H1 (cell line): ENCODE measurements at regions not wholly inside any gene's neighbourhood (a gene's known extent, or its start where the extent isn't known, plus 50 kb on each side); places are given as distances from the start of the nearest gene placed in this dataset.

Source experiments
- ATF2 ChIP-seq: IDR thresholded peaks from 2 replicates; pipeline ENCODE4 v1.6.1; 2012; ENCODE audit warnings: low read length, inconsistent platforms
- BACH1 ChIP-seq: IDR thresholded peaks from 2 replicates; pipeline ENCODE4 v1.6.1; 2012; ENCODE audit warnings: low read length, improper control_type of control experiment
- BRCA1 ChIP-seq: IDR thresholded peaks from 2 replicates; pipeline ENCODE4 v1.6.1; 2012; ENCODE audit warnings: low read depth, low read length, improper control_type of control experiment
- CEBPB ChIP-seq: IDR thresholded peaks from 2 replicates; pipeline ENCODE4 v1.6.1; 2012; ENCODE audit warnings: low read depth, low read length
- EP300 ChIP-seq, 2 experiments: IDR thresholded peaks; 1 replicate in 1 of 2; 2 replicates in 1 of 2; pipeline ENCODE4 v1.6.1; 2011 to 2012; ENCODE audit warnings: low read depth in 2 of 2, low read length in 2 of 2, mild to moderate bottlenecking in 2 of 2, borderline replicate concordance in 1 of 2, inconsistent platforms in 1 of 2, moderate library complexity in 1 of 2
- KDM1A ChIP-seq: fragments of 200-600, 300-600 bp; sonication (generic); IDR thresholded peaks from 2 replicates; pipeline ENCODE4 v1.7.1; 2016; ENCODE audit warnings: mild to moderate bottlenecking, low read length, borderline replicate concordance
- MAX ChIP-seq: IDR thresholded peaks from 2 replicates; pipeline ENCODE4 v1.6.1; 2012; ENCODE audit warnings: inconsistent platforms
- NANOG ChIP-seq: IDR thresholded peaks from 2 replicates; pipeline ENCODE4 v1.6.1; 2011; ENCODE audit warnings: low read length, low read depth, mild to moderate bottlenecking, inconsistent platforms; ENCODE audit not compliant: insufficient read depth, poor library complexity, severe bottlenecking
- PHF8 ChIP-seq: fragments of 200-600 bp; sonication (generic); conservative IDR thresholded peaks from 2 replicates; pipeline ENCODE4 v1.7.1; 2012; ENCODE audit warnings: low read depth, mild to moderate bottlenecking, inconsistent platforms, low read length, moderate library complexity
- RAD21 ChIP-seq, 2 experiments: IDR thresholded peaks in 1 of 2; conservative IDR thresholded peaks in 1 of 2; 2 replicates each; pipeline ENCODE4 v1.6.1; 2011; ENCODE audit warnings: low read depth in 2 of 2, low read length in 2 of 2, improper control_type of control experiment in 1 of 2, inconsistent platforms in 1 of 2, mild to moderate bottlenecking in 1 of 2, moderate library complexity in 1 of 2
- RBBP5 ChIP-seq: IDR thresholded peaks from 2 replicates; pipeline ENCODE4 v1.7.1; 2012; ENCODE audit warnings: low read depth, mild to moderate bottlenecking, inconsistent platforms, low read length, moderate library complexity, borderline replicate concordance
- RXRA ChIP-seq: IDR thresholded peaks from 2 replicates; pipeline ENCODE4 v1.6.1; 2011; ENCODE audit warnings: low read depth, mild to moderate bottlenecking, low read length, moderate library complexity; ENCODE audit not compliant: insufficient read depth
- SIRT6 ChIP-seq: IDR thresholded peaks from one replicate; pipeline ENCODE4 v1.7.1; 2012; ENCODE audit warnings: low read length, inconsistent platforms
- SP1 ChIP-seq: IDR thresholded peaks from 2 replicates; pipeline ENCODE4 v1.6.1; 2011; ENCODE audit warnings: low read depth, low read length
- SP2 ChIP-seq: IDR thresholded peaks from 2 replicates; pipeline ENCODE4 v1.6.1; 2012; ENCODE audit warnings: mild to moderate bottlenecking, low read length, inconsistent platforms
- SUZ12 ChIP-seq: fragments of 200-600 bp; sonication (generic); IDR thresholded peaks from 2 replicates; pipeline ENCODE4 v1.6.1; 2012; ENCODE audit warnings: mild to moderate bottlenecking, inconsistent platforms, low read length, moderate library complexity, mixed read lengths
- ZNF274 ChIP-seq: IDR thresholded peaks from 2 replicates; pipeline ENCODE4 v1.7.0; 2012; ENCODE audit warnings: low read length, borderline replicate concordance; ENCODE audit errors: extremely low read depth
- TF ChIP-seq, protein P1 (sequence below): IDR thresholded peaks from 2 replicates; pipeline ENCODE4 v1.6.1; 2011; ENCODE audit warnings: low read depth, mild to moderate bottlenecking, low read length; ENCODE audit not compliant: insufficient read depth

DNA sequence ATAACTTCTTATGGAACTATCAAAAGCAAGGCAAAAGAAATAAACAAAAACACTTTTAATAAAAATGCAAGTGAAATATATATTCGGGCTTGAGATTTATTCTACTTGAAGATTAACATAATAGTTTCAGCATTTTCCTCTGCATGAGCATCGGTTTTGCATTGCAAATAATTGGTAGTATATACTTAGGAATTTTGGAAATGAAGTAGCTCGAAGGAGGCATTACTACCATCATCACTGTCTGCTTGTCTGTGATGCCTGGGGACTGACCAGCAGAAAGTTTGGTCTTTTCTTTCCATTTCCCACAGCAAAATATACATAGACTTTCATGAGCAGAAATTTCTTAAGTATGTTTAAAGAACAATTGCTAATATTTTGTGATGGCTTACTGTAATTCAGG lies 570.7 kb downstream of the HTR1B start (continued):
- TF ChIP-seq SP2 (no peak), EP300 (IDR thresholded peaks at IDR 0.05; ENCODE audit: borderline replicate concordance in 1 of 2, low read depth in 2 of 2, low read length in 2 of 2) (no peak), SIRT6 (no peak), NANOG (no peak), SUZ12 (no peak), ZNF274 (no peak), BACH1 (no peak), CEBPB (no peak), SP1 (no peak), KDM1A (no peak), MAX (no peak), RXRA (no peak), BRCA1 (no peak), RBBP5 (no peak), PHF8 (no peak), RAD21 (IDR thresholded peaks at IDR 0.05 in 1 of 2, conservative IDR thresholded peaks at IDR 0.05 in 1 of 2; ENCODE audit: low read depth in 2 of 2, low read length in 2 of 2) (no peak), ATF2 (no peak)
- TF ChIP-seq, protein P1, sequence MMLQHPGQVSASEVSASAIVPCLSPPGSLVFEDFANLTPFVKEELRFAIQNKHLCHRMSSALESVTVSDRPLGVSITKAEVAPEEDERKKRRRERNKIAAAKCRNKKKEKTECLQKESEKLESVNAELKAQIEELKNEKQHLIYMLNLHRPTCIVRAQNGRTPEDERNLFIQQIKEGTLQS, result no peak
